ENCODE measurements at regions not wholly inside any gene's neighbourhood (a gene's known extent, or its start where the extent isn't known, plus 50 kb on each side); places are given as distances from the start of the nearest gene placed in this dataset.

DNA sequence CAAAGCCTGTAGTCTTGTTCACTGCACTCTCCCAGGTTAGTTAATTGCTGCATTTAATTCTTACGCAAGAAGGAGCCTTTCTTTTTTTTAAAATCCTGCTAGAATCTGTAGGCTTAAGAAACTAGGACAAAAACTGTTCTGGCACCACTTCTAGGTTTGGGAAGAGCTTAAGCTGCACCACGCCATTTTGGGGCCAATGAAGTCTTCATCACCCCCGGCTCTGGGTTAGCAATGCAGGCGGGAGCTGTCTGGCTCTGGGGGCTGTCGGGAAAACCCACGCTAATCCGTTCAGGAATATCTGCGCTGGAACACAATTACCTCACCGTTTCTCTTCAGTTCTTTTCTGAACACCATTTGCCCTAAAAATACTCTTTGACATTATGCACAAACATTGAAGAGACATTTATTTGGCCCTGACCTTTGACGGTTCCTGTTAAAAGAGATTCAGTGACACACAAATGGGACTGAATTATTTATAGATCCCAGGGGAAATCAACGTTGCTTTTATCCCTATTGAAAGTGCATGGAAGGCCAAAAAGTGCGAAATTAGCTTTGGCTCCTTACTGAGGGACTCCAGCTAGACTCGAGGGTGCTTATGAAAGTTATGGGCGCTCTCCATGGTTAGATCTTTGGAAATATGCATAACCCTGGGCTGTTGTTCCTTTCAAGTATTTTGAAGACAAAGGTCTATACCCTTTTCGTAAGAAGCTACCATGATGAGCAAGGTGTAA is 249.2 kb downstream of the HAPSTR1 start (continued):
- TF ChIP-seq, protein P1, sequence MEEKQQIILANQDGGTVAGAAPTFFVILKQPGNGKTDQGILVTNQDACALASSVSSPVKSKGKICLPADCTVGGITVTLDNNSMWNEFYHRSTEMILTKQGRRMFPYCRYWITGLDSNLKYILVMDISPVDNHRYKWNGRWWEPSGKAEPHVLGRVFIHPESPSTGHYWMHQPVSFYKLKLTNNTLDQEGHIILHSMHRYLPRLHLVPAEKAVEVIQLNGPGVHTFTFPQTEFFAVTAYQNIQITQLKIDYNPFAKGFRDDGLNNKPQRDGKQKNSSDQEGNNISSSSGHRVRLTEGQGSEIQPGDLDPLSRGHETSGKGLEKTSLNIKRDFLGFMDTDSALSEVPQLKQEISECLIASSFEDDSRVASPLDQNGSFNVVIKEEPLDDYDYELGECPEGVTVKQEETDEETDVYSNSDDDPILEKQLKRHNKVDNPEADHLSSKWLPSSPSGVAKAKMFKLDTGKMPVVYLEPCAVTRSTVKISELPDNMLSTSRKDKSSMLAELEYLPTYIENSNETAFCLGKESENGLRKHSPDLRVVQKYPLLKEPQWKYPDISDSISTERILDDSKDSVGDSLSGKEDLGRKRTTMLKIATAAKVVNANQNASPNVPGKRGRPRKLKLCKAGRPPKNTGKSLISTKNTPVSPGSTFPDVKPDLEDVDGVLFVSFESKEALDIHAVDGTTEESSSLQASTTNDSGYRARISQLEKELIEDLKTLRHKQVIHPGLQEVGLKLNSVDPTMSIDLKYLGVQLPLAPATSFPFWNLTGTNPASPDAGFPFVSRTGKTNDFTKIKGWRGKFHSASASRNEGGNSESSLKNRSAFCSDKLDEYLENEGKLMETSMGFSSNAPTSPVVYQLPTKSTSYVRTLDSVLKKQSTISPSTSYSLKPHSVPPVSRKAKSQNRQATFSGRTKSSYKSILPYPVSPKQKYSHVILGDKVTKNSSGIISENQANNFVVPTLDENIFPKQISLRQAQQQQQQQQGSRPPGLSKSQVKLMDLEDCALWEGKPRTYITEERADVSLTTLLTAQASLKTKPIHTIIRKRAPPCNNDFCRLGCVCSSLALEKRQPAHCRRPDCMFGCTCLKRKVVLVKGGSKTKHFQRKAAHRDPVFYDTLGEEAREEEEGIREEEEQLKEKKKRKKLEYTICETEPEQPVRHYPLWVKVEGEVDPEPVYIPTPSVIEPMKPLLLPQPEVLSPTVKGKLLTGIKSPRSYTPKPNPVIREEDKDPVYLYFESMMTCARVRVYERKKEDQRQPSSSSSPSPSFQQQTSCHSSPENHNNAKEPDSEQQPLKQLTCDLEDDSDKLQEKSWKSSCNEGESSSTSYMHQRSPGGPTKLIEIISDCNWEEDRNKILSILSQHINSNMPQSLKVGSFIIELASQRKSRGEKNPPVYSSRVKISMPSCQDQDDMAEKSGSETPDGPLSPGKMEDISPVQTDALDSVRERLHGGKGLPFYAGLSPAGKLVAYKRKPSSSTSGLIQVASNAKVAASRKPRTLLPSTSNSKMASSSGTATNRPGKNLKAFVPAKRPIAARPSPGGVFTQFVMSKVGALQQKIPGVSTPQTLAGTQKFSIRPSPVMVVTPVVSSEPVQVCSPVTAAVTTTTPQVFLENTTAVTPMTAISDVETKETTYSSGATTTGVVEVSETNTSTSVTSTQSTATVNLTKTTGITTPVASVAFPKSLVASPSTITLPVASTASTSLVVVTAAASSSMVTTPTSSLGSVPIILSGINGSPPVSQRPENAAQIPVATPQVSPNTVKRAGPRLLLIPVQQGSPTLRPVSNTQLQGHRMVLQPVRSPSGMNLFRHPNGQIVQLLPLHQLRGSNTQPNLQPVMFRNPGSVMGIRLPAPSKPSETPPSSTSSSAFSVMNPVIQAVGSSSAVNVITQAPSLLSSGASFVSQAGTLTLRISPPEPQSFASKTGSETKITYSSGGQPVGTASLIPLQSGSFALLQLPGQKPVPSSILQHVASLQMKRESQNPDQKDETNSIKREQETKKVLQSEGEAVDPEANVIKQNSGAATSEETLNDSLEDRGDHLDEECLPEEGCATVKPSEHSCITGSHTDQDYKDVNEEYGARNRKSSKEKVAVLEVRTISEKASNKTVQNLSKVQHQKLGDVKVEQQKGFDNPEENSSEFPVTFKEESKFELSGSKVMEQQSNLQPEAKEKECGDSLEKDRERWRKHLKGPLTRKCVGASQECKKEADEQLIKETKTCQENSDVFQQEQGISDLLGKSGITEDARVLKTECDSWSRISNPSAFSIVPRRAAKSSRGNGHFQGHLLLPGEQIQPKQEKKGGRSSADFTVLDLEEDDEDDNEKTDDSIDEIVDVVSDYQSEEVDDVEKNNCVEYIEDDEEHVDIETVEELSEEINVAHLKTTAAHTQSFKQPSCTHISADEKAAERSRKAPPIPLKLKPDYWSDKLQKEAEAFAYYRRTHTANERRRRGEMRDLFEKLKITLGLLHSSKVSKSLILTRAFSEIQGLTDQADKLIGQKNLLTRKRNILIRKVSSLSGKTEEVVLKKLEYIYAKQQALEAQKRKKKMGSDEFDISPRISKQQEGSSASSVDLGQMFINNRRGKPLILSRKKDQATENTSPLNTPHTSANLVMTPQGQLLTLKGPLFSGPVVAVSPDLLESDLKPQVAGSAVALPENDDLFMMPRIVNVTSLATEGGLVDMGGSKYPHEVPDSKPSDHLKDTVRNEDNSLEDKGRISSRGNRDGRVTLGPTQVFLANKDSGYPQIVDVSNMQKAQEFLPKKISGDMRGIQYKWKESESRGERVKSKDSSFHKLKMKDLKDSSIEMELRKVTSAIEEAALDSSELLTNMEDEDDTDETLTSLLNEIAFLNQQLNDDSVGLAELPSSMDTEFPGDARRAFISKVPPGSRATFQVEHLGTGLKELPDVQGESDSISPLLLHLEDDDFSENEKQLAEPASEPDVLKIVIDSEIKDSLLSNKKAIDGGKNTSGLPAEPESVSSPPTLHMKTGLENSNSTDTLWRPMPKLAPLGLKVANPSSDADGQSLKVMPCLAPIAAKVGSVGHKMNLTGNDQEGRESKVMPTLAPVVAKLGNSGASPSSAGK (IDR thresholded peaks at IDR 0.05) = no peak
- TF ChIP-seq PHB (CRISPR knock-in tag; IDR thresholded peaks at IDR 0.05) (no peak), CC2D1A (IDR thresholded peaks at IDR 0.05) (no peak)
